H1 (cell line): ENCODE measurements at regions not wholly inside any gene's neighbourhood (a gene's known extent, or its start where the extent isn't known, plus 50 kb on each side); places are given as distances from the start of the nearest gene placed in this dataset.

ENCODE experiments used
- CTCF ChIA-PET: fragments of 300-600 bp; sonication (Branson Sonifier 250); formaldehyde crosslinking; loops from one replicate; lab custom pipeline; 2021; ENCODE audit not compliant: partially characterized antibody; lab: Charles Lee
- POLR2A ChIA-PET: fragments of 300-600 bp; sonication (Branson Sonifier 250); formaldehyde crosslinking; loops from one replicate; lab custom pipeline; 2021; ENCODE audit warnings: inconsistent platforms; ENCODE audit not compliant: partially characterized antibody; lab: Charles Lee
- DNase-seq, 2 experiments: peaks; one replicate each; pipeline versions ENCODE4 v3.0.0 to v3.0.0-alpha.2; 2010 to 2022; ENCODE audit warnings: low spot score in 2 of 2, low read depth in 1 of 2, mixed read lengths in 1 of 2
- FAIRE-seq: peaks from 2 replicates; lab custom pipeline; 2011; peaks lifted over from hg19 to GRCh38; lab: Jason Lieb, UNC
- H2AFZ ChIP-seq: 2 replicates; pipeline ENCODE4 v1.8.1; 2012; ENCODE audit warnings: low read length, inconsistent platforms
- H2AK5ac ChIP-seq: 2 replicates; pipeline ENCODE4 v1.6.1; 2013; ENCODE audit warnings: low read depth, low read length
- H2BK120ac ChIP-seq: replicated peaks from 2 replicates; pipeline ENCODE3; 2013; ENCODE audit warnings: low read depth, low read length, inconsistent platforms
- H2BK12ac ChIP-seq: 2 replicates; pipeline ENCODE4 v1.6.1; 2013; ENCODE audit warnings: low read depth, low read length
- H2BK15ac ChIP-seq: 2 replicates; pipeline ENCODE4 v1.6.1; 2013; ENCODE audit warnings: low read length
- H2BK20ac ChIP-seq: 2 replicates; pipeline ENCODE4 v1.6.1; 2013; ENCODE audit warnings: low read length
- H2BK5ac ChIP-seq: 2 replicates; pipeline ENCODE4 v1.6.1; 2013; ENCODE audit warnings: low read depth, low read length
- H3K14ac ChIP-seq: 2 replicates; pipeline ENCODE4 v1.6.1; 2013; ENCODE audit warnings: inconsistent platforms; ENCODE audit not compliant: insufficient read length
- H3K18ac ChIP-seq: 2 replicates; pipeline ENCODE4 v1.6.1; 2013; ENCODE audit warnings: low read length; ENCODE audit errors: extremely low read depth
- H3K23ac ChIP-seq: 2 replicates; pipeline ENCODE4 v1.6.1; 2013; ENCODE audit warnings: inconsistent platforms; ENCODE audit not compliant: insufficient read length
- H3K23me2 ChIP-seq: 2 replicates; pipeline ENCODE4 v1.6.1; 2013; ENCODE audit warnings: low read depth, low read length
- H3K27ac ChIP-seq: 2 replicates; pipeline ENCODE4 v1.6.1; 2011; ENCODE audit warnings: low read depth, low read length, inconsistent platforms
- H3K27me3 ChIP-seq, 4 experiments: replicated peaks in 1 of 4; 1 replicate in 1 of 4; 2 replicates in 3 of 4; pipeline versions ENCODE4 v1.6.1 to v1.8.1; 2011 to 2013; ENCODE audit warnings: low read length in 3 of 4, mild to moderate bottlenecking in 3 of 4, inconsistent platforms in 2 of 4, mixed read lengths in 2 of 4, moderate library complexity in 1 of 4; ENCODE audit not compliant: control insufficient read depth in 3 of 4, insufficient read depth in 3 of 4; ENCODE audit errors: extremely low read depth in 1 of 4
- H3K36me3 ChIP-seq, 4 experiments: 2 replicates each; pipeline versions ENCODE4 v1.6.1 to v1.8.1; 2011 to 2013; ENCODE audit warnings: mild to moderate bottlenecking in 4 of 4, low read length in 3 of 4, moderate library complexity in 2 of 4, control low read depth in 1 of 4, inconsistent platforms in 1 of 4; ENCODE audit not compliant: insufficient read depth in 4 of 4, control insufficient read depth in 2 of 4
- H3K4ac ChIP-seq: replicated peaks from 2 replicates; pipeline ENCODE3; 2013; ENCODE audit warnings: low read length, low read depth, mixed read lengths, inconsistent platforms; ENCODE audit not compliant: insufficient read length
- H3K4me1 ChIP-seq, 4 experiments: replicated peaks in 1 of 4; 1 replicate in 1 of 4; 2 replicates in 3 of 4; pipeline versions ENCODE4 v1.6.1 to v1.8.1; 2011 to 2013; ENCODE audit warnings: low read length in 3 of 4, inconsistent platforms in 2 of 4, mixed read lengths in 1 of 4; ENCODE audit not compliant: insufficient read depth in 4 of 4, control insufficient read depth in 3 of 4
- H3K4me2 ChIP-seq, 2 experiments: 2 replicates each; pipeline versions ENCODE4 v1.6.1 to v1.8.1; 2011 to 2013; ENCODE audit warnings: low read depth in 2 of 2, low read length in 2 of 2, control low read depth in 1 of 2, inconsistent platforms in 1 of 2, mild to moderate bottlenecking in 1 of 2; ENCODE audit not compliant: insufficient read depth in 1 of 2
- H3K4me3 ChIP-seq, 4 experiments: fragments of 200-600, 300-600 bp in 1 of 4; sonication (generic), shearing (Covaris generic), sonication (Bioruptor Twin) in 1 of 4; 2 replicates each; pipeline versions ENCODE4 v1.5.1 to v1.8.1; 2011 to 2016; ENCODE audit warnings: low read length in 4 of 4, low read depth in 3 of 4, control low read depth in 2 of 4, inconsistent platforms in 2 of 4, mild to moderate bottlenecking in 2 of 4, mixed read lengths in 1 of 4, moderate library complexity in 1 of 4; ENCODE audit not compliant: insufficient read depth in 2 of 4; ENCODE audit errors: extremely low read depth in 1 of 4
- H3K56ac ChIP-seq: replicated peaks from 2 replicates; pipeline ENCODE3; 2013; ENCODE audit warnings: low read depth, mild to moderate bottlenecking, mixed read lengths, low read length, inconsistent platforms; ENCODE audit not compliant: insufficient read length
- H3K79me1 ChIP-seq: 2 replicates; pipeline ENCODE4 v1.6.1; 2013; ENCODE audit warnings: low read depth, low read length, control low read depth
- H3K79me2 ChIP-seq, 2 experiments: 2 replicates each; pipeline versions ENCODE4 v1.6.1 to v1.8.1; 2012 to 2013; ENCODE audit warnings: low read length in 2 of 2, mild to moderate bottlenecking in 2 of 2, inconsistent platforms in 1 of 2; ENCODE audit not compliant: insufficient read depth in 2 of 2, control insufficient read depth in 1 of 2
- H3K9ac ChIP-seq, 4 experiments: replicated peaks in 1 of 4; 1 replicate in 1 of 4; 2 replicates in 3 of 4; pipeline versions ENCODE4 v1.6.1 to v1.8.1; 2011 to 2013; ENCODE audit warnings: low read depth in 3 of 4, low read length in 3 of 4, control low read depth in 2 of 4, mild to moderate bottlenecking in 2 of 4, moderate library complexity in 2 of 4, inconsistent platforms in 1 of 4; ENCODE audit errors: extremely low read depth in 1 of 4
- H3K9me3 ChIP-seq, 2 experiments: 2 replicates each; pipeline versions ENCODE4 v1.6.1 to v1.8.1; 2012 to 2013; ENCODE audit warnings: mild to moderate bottlenecking in 2 of 2, moderate library complexity in 2 of 2, control low read depth in 1 of 2, inconsistent platforms in 1 of 2, low read depth in 1 of 2, low read length in 1 of 2, mixed read lengths in 1 of 2; ENCODE audit not compliant: insufficient read depth in 2 of 2
- H4K20me1 ChIP-seq, 2 experiments: replicated peaks in 1 of 2; 2 replicates each; pipeline versions ENCODE3 to v1.8.1; 2011 to 2013; ENCODE audit warnings: inconsistent platforms in 2 of 2, low read length in 2 of 2, mild to moderate bottlenecking in 1 of 2; ENCODE audit not compliant: insufficient read depth in 2 of 2, control insufficient read depth in 1 of 2
- H4K5ac ChIP-seq: 2 replicates; pipeline ENCODE4 v1.6.1; 2013; ENCODE audit warnings: low read length, low read depth, mixed read lengths, inconsistent platforms; ENCODE audit not compliant: insufficient read length
- H4K8ac ChIP-seq: 2 replicates; pipeline ENCODE4 v1.8.0; 2013; ENCODE audit warnings: mild to moderate bottlenecking, moderate library complexity, low read length, inconsistent platforms; ENCODE audit not compliant: insufficient read depth; ENCODE audit errors: extremely low read depth
- H4K91ac ChIP-seq: replicated peaks from 2 replicates; pipeline ENCODE3; 2013; ENCODE audit warnings: low read length, mixed read lengths, inconsistent platforms; ENCODE audit not compliant: insufficient read length
- CHD2 ChIP-seq: IDR thresholded peaks from 2 replicates; pipeline ENCODE4 v1.6.1; 2012; ENCODE audit warnings: low read length, improper control_type of control experiment
- E2F6 ChIP-seq: IDR thresholded peaks from 2 replicates; pipeline ENCODE4 v1.6.1; 2012; ENCODE audit warnings: inconsistent platforms
- EP300 ChIP-seq, 2 experiments: IDR thresholded peaks; 1 replicate in 1 of 2; 2 replicates in 1 of 2; pipeline ENCODE4 v1.6.1; 2011 to 2012; ENCODE audit warnings: low read depth in 2 of 2, low read length in 2 of 2, mild to moderate bottlenecking in 2 of 2, borderline replicate concordance in 1 of 2, inconsistent platforms in 1 of 2, moderate library complexity in 1 of 2
- FOSL1 ChIP-seq: IDR thresholded peaks from 2 replicates; pipeline ENCODE4 v1.6.1; 2011; ENCODE audit warnings: mild to moderate bottlenecking, low read depth, low read length, moderate library complexity; ENCODE audit not compliant: insufficient read depth
- KDM1A ChIP-seq: fragments of 200-600, 300-600 bp; sonication (generic); IDR thresholded peaks from 2 replicates; pipeline ENCODE4 v1.7.1; 2016; ENCODE audit warnings: mild to moderate bottlenecking, low read length, borderline replicate concordance
- MAFK ChIP-seq: IDR thresholded peaks from 2 replicates; pipeline ENCODE4 v1.6.1; 2012; ENCODE audit warnings: low read depth, mild to moderate bottlenecking, improper control_type of control experiment, low read length
- RAD21 ChIP-seq, 2 experiments: IDR thresholded peaks in 1 of 2; conservative IDR thresholded peaks in 1 of 2; 2 replicates each; pipeline ENCODE4 v1.6.1; 2011; ENCODE audit warnings: low read depth in 2 of 2, low read length in 2 of 2, improper control_type of control experiment in 1 of 2, inconsistent platforms in 1 of 2, mild to moderate bottlenecking in 1 of 2, moderate library complexity in 1 of 2
- TCF12 ChIP-seq: IDR thresholded peaks from 2 replicates; pipeline ENCODE4 v1.6.1; 2011; ENCODE audit warnings: low read depth, mild to moderate bottlenecking, low read length
- USF2 ChIP-seq: IDR thresholded peaks from 2 replicates; pipeline ENCODE4 v1.6.1; 2011; ENCODE audit warnings: low read length, improper control_type of control experiment
- WGBS, 2 experiments: shearing (Covaris generic) in 1 of 2; methylation state at CpG; one replicate each; pipeline versions ENCODE4 v1.1.6 to v1.1.7; 2013 to 2015; ENCODE audit warnings: low lambda C conversion rate in 2 of 2, mixed read lengths in 2 of 2, inconsistent platforms in 1 of 2, low coverage in 1 of 2, missing lambda C conversion rate in 1 of 2; ENCODE audit not compliant: insufficient replicate concordance in 2 of 2, insufficient coverage in 1 of 2, insufficient read length in 1 of 2; ENCODE audit errors: extremely low coverage in 1 of 2, missing lambda C conversion rate in 1 of 2; 5-methylcytosine and 5-hydroxymethylcytosine counted together

GRCh38 chr3:110910346-110910955 is 161.2 kb upstream of the NECTIN3 start:
- H4K5ac ChIP-seq: no peak overlapping the region
- H3K4me3 ChIP-seq: no peak overlapping the region
- no peak overlapping the region for H3K27ac ChIP-seq
- no peak overlapping the region for H4K91ac ChIP-seq
- H3K4me1 ChIP-seq: peaks cover 0 to 4% (median 1%) of the 10 kb centered on the region in 4 experiments; a peak in 2 of 7 replicates
- no peaks in the 10 kb centered on the region for H3K9me3 ChIP-seq
- H3K79me1 ChIP-seq: no peaks in the 10 kb centered on the region
- DNase-seq (no peak), FAIRE-seq (no peak)
- no peak overlapping the region for H2BK5ac ChIP-seq
- CTCF ChIA-PET: no interaction called here
- H3K56ac ChIP-seq: no peak overlapping the region
- 92% methylated on average over 4 of the region's 4 CpGs; no CpG with 5 or more reads in 1 of the 2 experiments for WGBS, 2 experiments
- no peaks in the 10 kb centered on the region for H3K36me3 ChIP-seq
- no peak overlapping the region for H3K14ac ChIP-seq
- TF ChIP-seq FOSL1 (no peak), E2F6 (no peak), RAD21 (IDR thresholded peaks at IDR 0.05 in 1 of 2, conservative IDR thresholded peaks at IDR 0.05 in 1 of 2; ENCODE audit: low read depth in 2 of 2, low read length in 2 of 2) (no peak), MAFK (no peak), USF2 (no peak), CHD2 (no peak), KDM1A (no peak), EP300 (IDR thresholded peaks at IDR 0.05; ENCODE audit: borderline replicate concordance in 1 of 2, low read depth in 2 of 2, low read length in 2 of 2) (no peak), TCF12 (no peak)
- TF ChIP-seq, all 59 proteins: peak for 0
- Histone ChIP-seq H2AK5ac (no peak overlapping the region), H3K4me2 (no peak overlapping the region), H4K8ac (no peak overlapping the region), H4K20me1 (peaks cover 0 to 3% of the 10 kb centered on the region in 2 experiments), H3K9ac (no peak overlapping the region), H2BK20ac (no peak overlapping the region), H2BK12ac (no peak overlapping the region), H3K18ac (no peak overlapping the region), H2AFZ (no peak overlapping the region), H3K23me2 (no peaks in the 10 kb centered on the region), H3K4ac (no peak overlapping the region), H3K79me2 (peaks cover 0 to 49% of the 10 kb centered on the region in 2 experiments; a peak in 2 of 4 replicates), H2BK120ac (no peak overlapping the region), H2BK15ac (no peak overlapping the region), H3K27me3 (no peaks in the 10 kb centered on the region), H3K23ac (no peak overlapping the region)
- POLR2A ChIA-PET: no interaction called here
